Calu3 (cell line): ENCODE measurements at regions not wholly inside any gene's neighbourhood (a gene's known extent, or its start where the extent isn't known, plus 50 kb on each side); places are given as distances from the start of the nearest gene placed in this dataset.

ENCODE experiments used
- BruUV-seq: library from RNA; stranded (reverse); fragments of 400-500 nt; replicated peaks from 2 replicates; lab custom pipeline; 2021; lab: Mats Ljungman, UMichigan
- CTCF ChIA-PET: fragments of 300-600 bp; sonication (Branson Sonifier 250); formaldehyde crosslinking; loops from one replicate; lab custom pipeline; 2022; ENCODE audit warnings: antibody characterized with exemption; lab: Charles Lee
- DNase-seq: peaks from one replicate; pipeline ENCODE4 v3.0.0; 2022
- H3K27ac Mint-ChIP-seq: one replicate; pipeline ENCODE4 v1.8.0; 2022; ENCODE audit warnings: mixed read lengths; ENCODE audit not compliant: unreplicated experiment
- H3K27me3 Mint-ChIP-seq: one replicate; pipeline ENCODE4 v1.8.0; 2022; ENCODE audit warnings: mixed read lengths; ENCODE audit not compliant: unreplicated experiment
- H3K36me3 Mint-ChIP-seq: one replicate; pipeline ENCODE4 v1.8.0; 2022; ENCODE audit warnings: mild to moderate bottlenecking, moderate library complexity, mixed read lengths; ENCODE audit not compliant: insufficient read depth, unreplicated experiment
- H3K4me1 Mint-ChIP-seq: one replicate; pipeline ENCODE4 v1.8.0; 2022; ENCODE audit warnings: mild to moderate bottlenecking, low read depth, mixed read lengths; ENCODE audit not compliant: unreplicated experiment
- H3K4me3 Mint-ChIP-seq: one replicate; pipeline ENCODE4 v1.8.0; 2022; ENCODE audit warnings: mild to moderate bottlenecking, low read depth, moderate library complexity, mixed read lengths; ENCODE audit not compliant: unreplicated experiment
- H3K9me3 Mint-ChIP-seq: one replicate; pipeline ENCODE4 v1.8.0; 2022; ENCODE audit warnings: low read depth, mixed read lengths; ENCODE audit not compliant: unreplicated experiment
- intact Hi-C: fragments of 100-400 bp; cut with micrococcal nuclease; formaldehyde crosslinking; loops from one replicate; pipeline ENCODE4 v1.10.0; 2022; ENCODE audit not compliant: unreplicated experiment
- TF ChIP-seq, protein P1 (sequence below): fragments of 200-600 bp; IDR thresholded peaks from one replicate; pipeline ENCODE4 v1.8.0; 2022; ENCODE audit warnings: antibody characterized with exemption; ENCODE audit not compliant: unreplicated experiment

GRCh38 chr2:139925903-139926302 is 1145.7 kb upstream of the NXPH2 start:
- Mint-ChIP-seq H3K4me3 (no peak overlapping the region), H3K9me3 (peaks cover 3% of the 10 kb centered on the region), H3K4me1 (no peaks in the 10 kb centered on the region), H3K36me3 (no peaks in the 10 kb centered on the region), H3K27ac (no peak overlapping the region), H3K27me3 (no peaks in the 10 kb centered on the region)
- BruUV-seq = no TSS peak
- TF ChIP-seq, protein P1, sequence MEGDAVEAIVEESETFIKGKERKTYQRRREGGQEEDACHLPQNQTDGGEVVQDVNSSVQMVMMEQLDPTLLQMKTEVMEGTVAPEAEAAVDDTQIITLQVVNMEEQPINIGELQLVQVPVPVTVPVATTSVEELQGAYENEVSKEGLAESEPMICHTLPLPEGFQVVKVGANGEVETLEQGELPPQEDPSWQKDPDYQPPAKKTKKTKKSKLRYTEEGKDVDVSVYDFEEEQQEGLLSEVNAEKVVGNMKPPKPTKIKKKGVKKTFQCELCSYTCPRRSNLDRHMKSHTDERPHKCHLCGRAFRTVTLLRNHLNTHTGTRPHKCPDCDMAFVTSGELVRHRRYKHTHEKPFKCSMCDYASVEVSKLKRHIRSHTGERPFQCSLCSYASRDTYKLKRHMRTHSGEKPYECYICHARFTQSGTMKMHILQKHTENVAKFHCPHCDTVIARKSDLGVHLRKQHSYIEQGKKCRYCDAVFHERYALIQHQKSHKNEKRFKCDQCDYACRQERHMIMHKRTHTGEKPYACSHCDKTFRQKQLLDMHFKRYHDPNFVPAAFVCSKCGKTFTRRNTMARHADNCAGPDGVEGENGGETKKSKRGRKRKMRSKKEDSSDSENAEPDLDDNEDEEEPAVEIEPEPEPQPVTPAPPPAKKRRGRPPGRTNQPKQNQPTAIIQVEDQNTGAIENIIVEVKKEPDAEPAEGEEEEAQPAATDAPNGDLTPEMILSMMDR = no peak
- DNase-seq = no peak
- CTCF ChIA-PET = interaction anchor here (0.6 kb wide), 1 partner anchor 1265 kb away, joined by 3 read pairs; no protein-coding TSS in a partner anchor
- intact Hi-C loops = no loop called here

DNA sequence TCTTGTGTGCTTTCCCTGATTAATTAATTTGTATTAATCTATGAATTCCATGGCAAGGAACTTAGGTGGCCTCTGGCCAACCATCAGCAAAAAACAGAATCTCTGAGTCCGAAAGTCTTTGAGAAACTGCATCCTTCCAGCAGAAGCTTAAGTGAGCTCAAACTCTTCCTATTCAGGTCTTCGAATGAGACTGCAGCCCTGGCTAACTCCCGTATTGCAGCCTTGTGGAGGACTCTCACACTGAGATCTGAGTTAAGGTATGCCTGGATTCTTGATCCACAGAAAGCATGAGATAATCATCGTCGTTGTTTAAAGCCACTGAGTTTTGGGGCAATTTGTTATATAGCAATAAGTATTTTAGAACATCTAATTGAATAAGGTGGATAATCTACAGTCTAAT is 1143.9 kb upstream of the NXPH2 start:
- TF ChIP-seq, protein P1 = no peak
- Mint-ChIP-seq H3K36me3 (no peaks in the 10 kb centered on the region), H3K27me3 (no peaks in the 10 kb centered on the region), H3K27ac (no peak overlapping the region), H3K4me1 (no peaks in the 10 kb centered on the region), H3K4me3 (no peak overlapping the region), H3K9me3 (peaks cover 2% of the 10 kb centered on the region)
- BruUV-seq = no TSS peak
- intact Hi-C loops = no loop called here
- CTCF ChIA-PET = no interaction called here
- no peak for DNase-seq

DNA sequence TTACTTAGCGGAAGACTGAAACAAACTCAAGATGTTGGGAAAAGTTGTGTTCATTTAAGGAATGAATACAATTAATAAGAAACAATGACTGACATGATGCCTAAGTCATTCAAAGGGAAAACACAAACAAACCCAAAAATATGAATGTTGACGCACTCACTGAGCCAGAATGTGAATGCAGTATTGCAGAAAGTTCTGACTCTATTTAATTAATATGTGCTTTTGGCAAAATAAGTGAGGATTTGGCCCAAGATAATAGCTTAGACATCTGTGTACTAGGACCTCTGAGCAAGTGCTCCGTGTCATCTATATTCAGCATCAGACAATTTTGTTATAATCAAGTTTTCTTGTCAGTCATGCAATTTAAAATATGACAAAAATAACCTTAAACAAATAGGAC is 1138.8 kb upstream of the NXPH2 start:
- intact Hi-C loops = no loop called here
- H3K4me1 Mint-ChIP-seq = no peaks in the 10 kb centered on the region
- CTCF ChIA-PET = no interaction called here
- no peak overlapping the region for H3K27ac Mint-ChIP-seq
- no peak overlapping the region for H3K4me3 Mint-ChIP-seq
- no peaks in the 10 kb centered on the region for H3K36me3 Mint-ChIP-seq
- H3K9me3 Mint-ChIP-seq = peaks cover 5% of the 10 kb centered on the region
- no peaks in the 10 kb centered on the region for H3K27me3 Mint-ChIP-seq
- no TSS peak for BruUV-seq
- TF ChIP-seq, protein P1 = no peak
- DNase-seq = no peak

DNA sequence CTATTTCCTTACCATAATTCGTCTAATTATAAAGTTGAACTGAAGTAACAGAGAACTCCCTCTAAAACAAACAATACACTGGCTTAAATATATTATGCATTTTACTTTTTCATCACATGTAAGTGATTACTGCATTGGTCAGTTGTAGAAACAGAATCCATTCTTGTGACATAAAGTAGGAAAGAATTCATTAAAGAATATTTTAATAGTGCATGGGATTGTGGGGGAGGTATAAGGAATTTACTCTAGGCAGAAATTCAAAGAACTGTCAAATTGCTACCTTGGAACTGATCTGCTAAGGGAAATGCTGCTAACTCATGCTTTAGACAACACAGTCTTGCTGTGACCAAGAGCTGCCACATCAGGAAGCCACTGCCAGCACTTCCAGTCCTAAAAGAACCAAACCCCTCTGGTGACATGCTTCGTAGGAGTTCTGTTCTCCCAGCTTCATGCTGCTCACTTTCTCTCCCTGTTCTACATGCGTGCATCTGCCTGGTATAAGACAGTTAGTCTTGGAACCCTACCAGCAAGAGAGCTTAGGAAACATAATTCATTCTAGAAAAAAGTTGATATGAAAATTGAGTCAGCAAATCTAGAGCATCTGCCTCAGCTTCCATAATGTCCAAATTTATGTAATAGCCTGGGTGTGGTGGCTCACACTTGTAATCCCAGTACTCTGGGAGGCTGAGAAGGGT is 1137.6 kb upstream of the NXPH2 start:
- Mint-ChIP-seq H3K36me3 (no peaks in the 10 kb centered on the region), H3K27ac (no peak overlapping the region), H3K4me3 (no peak overlapping the region), H3K9me3 (peaks cover 5% of the 10 kb centered on the region), H3K4me1 (no peaks in the 10 kb centered on the region), H3K27me3 (no peaks in the 10 kb centered on the region)
- TF ChIP-seq, protein P1 = no peak
- no peak for DNase-seq
- CTCF ChIA-PET = no interaction called here
- intact Hi-C loops = no loop called here
- no TSS peak for BruUV-seq
